D721Med (cell line): ENCODE measurements at regions not wholly inside any gene's neighbourhood (a gene's known extent, or its start where the extent isn't known, plus 50 kb on each side); places are given as distances from the start of the nearest gene placed in this dataset.

ENCODE experiments used
- DNase-seq: peaks from one replicate; pipeline ENCODE4 v3.0.0; 2011; ENCODE audit warnings: low spot score; ENCODE audit not compliant: insufficient read length
- FAIRE-seq: peaks from 2 replicates; lab custom pipeline; 2011; peaks lifted over from hg19 to GRCh38; lab: Jason Lieb, UNC
- CTCF ChIP-seq: IDR thresholded peaks from 2 replicates; pipeline ENCODE4 v1.5.1; 2012; ENCODE audit warnings: mild to moderate bottlenecking, control low read depth; ENCODE audit not compliant: insufficient read depth; ENCODE audit errors: missing control alignments

- FAIRE-seq (no peak), DNase-seq (no peak)
- TF ChIP-seq CTCF = no peak
Observed at GRCh38 chr15:70463453-70463834, 299.9 kb downstream of the UACA start.

- no peak for TF ChIP-seq CTCF
- FAIRE-seq (no peak), DNase-seq (no peak)
Observed at GRCh38 chr15:70461992-70462391, 301.4 kb downstream of the UACA start.

GRCh38 chr15:70461017-70461416 is 302.3 kb downstream of the UACA start:
- TF ChIP-seq CTCF = no peak
- FAIRE-seq (no peak), DNase-seq (no peak)

- no peak for TF ChIP-seq CTCF
- DNase-seq (no peak), FAIRE-seq (no peak)
Observed at GRCh38 chr15:70459312-70459711, 304.0 kb downstream of the UACA start.

- no peak for FAIRE-seq
- no peak for TF ChIP-seq CTCF
- DNase-seq = no peak
Observed at GRCh38 chr15:70453766-70454165, 309.6 kb downstream of the UACA start.

- TF ChIP-seq CTCF = no peak
- DNase-seq (no peak), FAIRE-seq (no peak)
Observed at GRCh38 chr15:70453238-70453637, 310.1 kb downstream of the UACA start.

- TF ChIP-seq CTCF = no peak
- no peak for DNase-seq
- no peak for FAIRE-seq
Observed at GRCh38 chr15:70451821-70452653, 311.3 kb downstream of the UACA start.
